ES-I3 (cell line): ENCODE measurements at regions not wholly inside any gene's neighbourhood (a gene's known extent, or its start where the extent isn't known, plus 50 kb on each side); places are given as distances from the start of the nearest gene placed in this dataset.

Experiments
- H3K36me3 ChIP-seq: 2 replicates; pipeline ENCODE4 v1.6.1; 2013; ENCODE audit warnings: mild to moderate bottlenecking, low read length, control low read depth, moderate library complexity; ENCODE audit not compliant: insufficient read depth
- H3K4me1 ChIP-seq: 2 replicates; pipeline ENCODE4 v1.6.1; 2013; ENCODE audit warnings: mild to moderate bottlenecking, control low read depth, low read length; ENCODE audit not compliant: insufficient read depth
- H3K9ac ChIP-seq: 2 replicates; pipeline ENCODE4 v1.6.1; 2013; ENCODE audit warnings: low read depth, mild to moderate bottlenecking, low read length, moderate library complexity
- H3K9me3 ChIP-seq: 2 replicates; pipeline ENCODE4 v1.6.1; 2013; ENCODE audit warnings: mild to moderate bottlenecking, low read length, moderate library complexity; ENCODE audit not compliant: control insufficient read depth, insufficient read depth

GRCh38 chr2:70036290-70036689 is 51.0 kb upstream of the PCBP1 start:
- H3K36me3 ChIP-seq: 0 out of 2 replicates have a peak, but pooled peaks cover 2% of the 10 kb centered on the region

GRCh38 chr2:70035344-70035844 is 51.9 kb upstream of the PCBP1 start:
- Histone ChIP-seq H3K4me1 (peaks cover 4% of the 10 kb centered on the region; the same call in 1 of the 2 replicates), H3K9ac (no peak overlapping the region), H3K36me3 (0 out of 2 replicates have a peak, but pooled peaks cover 2% of the 10 kb centered on the region), H3K9me3 (no peaks in the 10 kb centered on the region)

More at GRCh38 chr2:70036290-70036689, 51.0 kb upstream of the PCBP1 start:
- Histone ChIP-seq H3K4me1 (no peaks in the 10 kb centered on the region), H3K9ac (no peak overlapping the region), H3K9me3 (no peaks in the 10 kb centered on the region)

- Histone ChIP-seq H3K9ac (no peak overlapping the region), H3K9me3 (no peaks in the 10 kb centered on the region), H3K36me3 (no peaks in the 10 kb centered on the region), H3K4me1 (peaks cover 12% of the 10 kb centered on the region)
These were observed 56.4 kb upstream of the PCBP1 start for GRCh38 chr2:70030724-70031420.

- no peaks in the 10 kb centered on the region for H3K36me3 ChIP-seq
- no peaks in the 10 kb centered on the region for H3K9me3 ChIP-seq
- H3K9ac ChIP-seq: peak overlapping the region; percentile 9
- H3K4me1 ChIP-seq: peaks cover 12% of the 10 kb centered on the region
These were observed 57.4 kb upstream of the PCBP1 start for GRCh38 chr2:70029814-70030409.

- no peaks in the 10 kb centered on the region for H3K9me3 ChIP-seq
- no peaks in the 10 kb centered on the region; the same call in 1 of the 2 replicates for H3K4me1 ChIP-seq
- H3K36me3 ChIP-seq: no peaks in the 10 kb centered on the region; the same call in 1 of the 2 replicates
- no peak overlapping the region for H3K9ac ChIP-seq
These were observed 62.9 kb upstream of the ASPRV1 start for GRCh38 chr2:70024284-70024683.

GRCh38 chr2:70019096-70019495 is 57.7 kb upstream of the ASPRV1 start:
- Histone ChIP-seq H3K4me1 (no peaks in the 10 kb centered on the region), H3K9ac (no peak overlapping the region), H3K9me3 (peaks cover 10% of the 10 kb centered on the region; the same call in 1 of the 2 replicates), H3K36me3 (no peaks in the 10 kb centered on the region; the same call in 1 of the 2 replicates)

GRCh38 chr2:70017962-70018361 is 56.5 kb upstream of the ASPRV1 start:
- H3K36me3 ChIP-seq: no peaks in the 10 kb centered on the region
- H3K9me3 ChIP-seq: peaks cover 10% of the 10 kb centered on the region; the same call in 1 of the 2 replicates
- no peaks in the 10 kb centered on the region for H3K4me1 ChIP-seq
- H3K9ac ChIP-seq: no peak overlapping the region

- H3K36me3 ChIP-seq: no peaks in the 10 kb centered on the region
- H3K9me3 ChIP-seq: peaks cover 10% of the 10 kb centered on the region; the same call in 1 of the 2 replicates
- no peaks in the 10 kb centered on the region for H3K4me1 ChIP-seq
- H3K9ac ChIP-seq: no peak overlapping the region
These were observed 53.5 kb upstream of the ASPRV1 start for GRCh38 chr2:70014959-70015358.

GRCh38 chr2:70012887-70013286 is 51.5 kb upstream of the ASPRV1 start:
- Histone ChIP-seq H3K9ac (no peak overlapping the region), H3K4me1 (no peaks in the 10 kb centered on the region), H3K9me3 (no peaks in the 10 kb centered on the region; the same call in 1 of the 2 replicates), H3K36me3 (no peaks in the 10 kb centered on the region)

GRCh38 chr2:70011786-70012185 is 50.4 kb upstream of the ASPRV1 start:
- Histone ChIP-seq H3K4me1 (0 out of 2 replicates have a peak, but pooled peaks cover 1% of the 10 kb centered on the region), H3K9me3 (no peaks in the 10 kb centered on the region; the same call in 1 of the 2 replicates), H3K9ac (no peak overlapping the region), H3K36me3 (no peaks in the 10 kb centered on the region)

GRCh38 chr2:70011335-70011734 is 49.9 kb upstream of the ASPRV1 start:
- Histone ChIP-seq H3K36me3 (no peaks in the 10 kb centered on the region), H3K4me1 (0 out of 2 replicates have a peak, but pooled peaks cover 6% of the 10 kb centered on the region), H3K9ac (no peak overlapping the region), H3K9me3 (no peaks in the 10 kb centered on the region; the same call in 1 of the 2 replicates)
